Sigmoid colon (tissue), 4 donors: ENCODE measurements at regions not wholly inside any gene's neighbourhood (a gene's known extent, or its start where the extent isn't known, plus 50 kb on each side); places are given as distances from the start of the nearest gene placed in this dataset.

ENCODE experiments used
- POLR2A ChIP-seq, 2 donors: fragments of 450-650 bp; IDR thresholded peaks; one replicate each; pipeline ENCODE4 v1.6.1; 2016; ENCODE audit warnings: antibody characterized with exemption in 2 of 2, mild to moderate bottlenecking in 2 of 2, moderate library complexity in 2 of 2
- POLR2AphosphoS5 ChIP-seq, 4 donors: sonication (generic); formaldehyde crosslinking; IDR thresholded peaks; one replicate each; pipeline ENCODE4 v1.6.1; 2017; ENCODE audit warnings: antibody characterized with exemption in 4 of 4
- TF ChIP-seq, protein P1 (sequence below), 4 experiments: fragments of 450-650 bp in 3 of 4; fragments of 200-600 bp in 1 of 4; IDR thresholded peaks; one replicate each; pipeline ENCODE4 v1.5.1; 2016 to 2019; ENCODE audit warnings: antibody characterized with exemption in 4 of 4, mild to moderate bottlenecking in 3 of 4, moderate library complexity in 2 of 4

DNA sequence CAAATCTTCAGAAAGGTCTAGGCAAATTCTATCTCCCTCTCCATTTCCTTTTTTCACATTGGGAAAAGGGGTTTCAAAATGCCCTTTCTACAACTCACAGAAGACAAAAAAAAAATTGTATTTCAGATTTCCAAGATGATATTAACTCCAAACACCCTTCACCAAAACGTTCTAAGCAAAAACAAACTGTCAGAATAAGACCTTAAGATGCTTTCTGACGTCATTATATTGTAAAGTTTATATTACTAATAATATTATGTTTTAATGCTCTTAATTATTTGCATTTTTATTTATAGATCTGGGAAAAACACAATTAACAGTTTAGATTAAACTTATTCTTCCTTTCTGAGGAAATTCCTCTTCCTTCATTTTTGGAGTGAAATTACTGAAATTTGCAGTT lies 624.2 kb downstream of the GALC start:
- TF ChIP-seq, protein P1, sequence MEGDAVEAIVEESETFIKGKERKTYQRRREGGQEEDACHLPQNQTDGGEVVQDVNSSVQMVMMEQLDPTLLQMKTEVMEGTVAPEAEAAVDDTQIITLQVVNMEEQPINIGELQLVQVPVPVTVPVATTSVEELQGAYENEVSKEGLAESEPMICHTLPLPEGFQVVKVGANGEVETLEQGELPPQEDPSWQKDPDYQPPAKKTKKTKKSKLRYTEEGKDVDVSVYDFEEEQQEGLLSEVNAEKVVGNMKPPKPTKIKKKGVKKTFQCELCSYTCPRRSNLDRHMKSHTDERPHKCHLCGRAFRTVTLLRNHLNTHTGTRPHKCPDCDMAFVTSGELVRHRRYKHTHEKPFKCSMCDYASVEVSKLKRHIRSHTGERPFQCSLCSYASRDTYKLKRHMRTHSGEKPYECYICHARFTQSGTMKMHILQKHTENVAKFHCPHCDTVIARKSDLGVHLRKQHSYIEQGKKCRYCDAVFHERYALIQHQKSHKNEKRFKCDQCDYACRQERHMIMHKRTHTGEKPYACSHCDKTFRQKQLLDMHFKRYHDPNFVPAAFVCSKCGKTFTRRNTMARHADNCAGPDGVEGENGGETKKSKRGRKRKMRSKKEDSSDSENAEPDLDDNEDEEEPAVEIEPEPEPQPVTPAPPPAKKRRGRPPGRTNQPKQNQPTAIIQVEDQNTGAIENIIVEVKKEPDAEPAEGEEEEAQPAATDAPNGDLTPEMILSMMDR (IDR thresholded peaks at IDR 0.05), result no peak
- TF ChIP-seq POLR2A (IDR thresholded peaks at IDR 0.05) (no peak), POLR2AphosphoS5 (IDR thresholded peaks at IDR 0.05) (no peak)
